ENCODE measurements at regions not wholly inside any gene's neighbourhood (a gene's known extent, or its start where the extent isn't known, plus 50 kb on each side); places are given as distances from the start of the nearest gene placed in this dataset.

- Histone ChIP-seq H3K4me1 (replicated peaks in 1 of 4; ENCODE audit: control insufficient read depth in 3 of 4, insufficient read depth in 4 of 4, low read length in 3 of 4) (peaks cover 0 to under 1% (median 0%) of the 10 kb centered on the region in 4 experiments; a peak in 1 of 7 replicates), H3K4me2 (ENCODE audit: insufficient read depth in 1 of 2, low read depth in 2 of 2, low read length in 2 of 2) (no peak overlapping the region), H2BK15ac (ENCODE audit: low read length) (no peak overlapping the region), H3K23me2 (ENCODE audit: low read depth, low read length) (no peaks in the 10 kb centered on the region), H4K91ac (replicated peaks; ENCODE audit: insufficient read length, low read length) (no peak overlapping the region), H3K9me3 (ENCODE audit: insufficient read depth in 2 of 2, low read depth in 1 of 2, low read length in 1 of 2) (no peaks in the 10 kb centered on the region), H2BK120ac (replicated peaks; ENCODE audit: low read depth, low read length) (no peak overlapping the region), H3K4me3 (ENCODE audit: extremely low read depth in 1 of 4, insufficient read depth in 2 of 4, low read depth in 3 of 4, low read length in 4 of 4) (no peak overlapping the region), H4K20me1 (replicated peaks in 1 of 2; ENCODE audit: control insufficient read depth in 1 of 2, insufficient read depth in 2 of 2, low read length in 2 of 2) (no peaks in the 10 kb centered on the region), H2AFZ (ENCODE audit: low read length) (no peak overlapping the region), H3K56ac (replicated peaks; ENCODE audit: insufficient read length, low read depth, low read length) (no peak overlapping the region), H3K18ac (ENCODE audit: extremely low read depth, low read length) (no peak overlapping the region), H3K14ac (ENCODE audit: insufficient read length) (no peak overlapping the region), H3K9ac (replicated peaks in 1 of 4; ENCODE audit: extremely low read depth in 1 of 4, low read depth in 3 of 4, low read length in 3 of 4) (no peak overlapping the region), H4K8ac (ENCODE audit: extremely low read depth, insufficient read depth, low read length) (no peak overlapping the region), H3K36me3 (ENCODE audit: control insufficient read depth in 2 of 4, insufficient read depth in 4 of 4, low read length in 3 of 4) (no peaks in the 10 kb centered on the region), H2AK5ac (ENCODE audit: low read depth, low read length) (no peak overlapping the region), H4K5ac (ENCODE audit: insufficient read length, low read depth, low read length) (no peak overlapping the region), H2BK5ac (ENCODE audit: low read depth, low read length) (no peak overlapping the region), H3K27me3 (replicated peaks in 1 of 4; ENCODE audit: control insufficient read depth in 3 of 4, extremely low read depth in 1 of 4, insufficient read depth in 3 of 4, low read length in 3 of 4) (no peaks in the 10 kb centered on the region), H2BK20ac (ENCODE audit: low read length) (no peak overlapping the region), H3K27ac (ENCODE audit: low read depth, low read length) (no peak overlapping the region), H3K79me2 (ENCODE audit: control insufficient read depth in 1 of 2, insufficient read depth in 2 of 2, low read length in 2 of 2) (no peaks in the 10 kb centered on the region), H3K79me1 (ENCODE audit: low read depth, low read length) (no peaks in the 10 kb centered on the region), H2BK12ac (ENCODE audit: low read depth, low read length) (no peak overlapping the region), H3K23ac (ENCODE audit: insufficient read length) (no peak overlapping the region), H3K4ac (replicated peaks; ENCODE audit: insufficient read length, low read depth, low read length) (no peak overlapping the region)
- TF ChIP-seq RXRA (IDR thresholded peaks at IDR 0.05; ENCODE audit: insufficient read depth, low read depth, low read length) = no peak
- no peak for TF ChIP-seq ZNF274 (IDR thresholded peaks at IDR 0.05; ENCODE audit: borderline replicate concordance, extremely low read depth, low read length)
- no peak for TF ChIP-seq MAX (IDR thresholded peaks at IDR 0.05)
- TF ChIP-seq RFX5 (IDR thresholded peaks at IDR 0.05; ENCODE audit: borderline replicate concordance, low read depth, low read length) = no peak
- no peak for TF ChIP-seq MAFK (IDR thresholded peaks at IDR 0.05; ENCODE audit: low read depth, low read length)
- TF ChIP-seq TBP (IDR thresholded peaks at IDR 0.05; ENCODE audit: low read depth, low read length) = no peak
- CTCF ChIA-PET (ENCODE audit: partially characterized antibody) = interaction anchor here (0.5 to 2.4 kb wide), 2 partner anchors 120 to 267 kb away, joined by 3 to 8 read pairs; no protein-coding TSS in a partner anchor
- WGBS, 2 experiments (ENCODE audit: extremely low coverage in 1 of 2, insufficient coverage in 1 of 2, insufficient read length in 1 of 2, insufficient replicate concordance in 2 of 2, low coverage in 1 of 2, low lambda C conversion rate in 2 of 2, missing lambda C conversion rate in 1 of 2) = 79% methylated on average over 2 of the region's 2 CpGs; no CpG with 5 or more reads in 1 of the 2 experiments
- POLR2A ChIA-PET (ENCODE audit: partially characterized antibody) = no interaction called here
- no peak for DNase-seq (ENCODE audit: low read depth in 1 of 2, low spot score in 2 of 2)
- FAIRE-seq = no peak
These were observed 480.2 kb upstream of the CELF4 start for GRCh38 chr18:38045845-38046244.

Data from H1 (cell line).